Uterus (tissue), 3 donors: ENCODE measurements at regions not wholly inside any gene's neighbourhood (a gene's known extent, or its start where the extent isn't known, plus 50 kb on each side); places are given as distances from the start of the nearest gene placed in this dataset.

Experiments used
- DNase-seq, 2 donors: peaks; one replicate each; pipeline ENCODE4 v3.0.0-alpha.2; 2019 to 2020
- H3K27ac ChIP-seq, 2 donors: fragments of 200-600 bp; sonication (generic); 1 replicate in 1 of 2; 2 replicates in 1 of 2; pipeline ENCODE4 v1.5.1; 2016 to 2018
- H3K27me3 ChIP-seq, 2 donors: fragments of 200-600 bp; sonication (generic); one replicate each; pipeline ENCODE4 v1.5.1; 2018 to 2019; ENCODE audit warnings: control low read depth in 1 of 2
- H3K36me3 ChIP-seq, 2 donors: fragments of 200-600 bp; sonication (generic); one replicate each; pipeline ENCODE4 v1.5.1; 2019; ENCODE audit warnings: control low read depth in 1 of 2
- H3K4me1 ChIP-seq, 2 donors: fragments of 200-600 bp; sonication (generic); one replicate each; pipeline ENCODE4 v1.5.1; 2018 to 2019; ENCODE audit warnings: control low read depth in 1 of 2
- H3K4me3 ChIP-seq, 2 donors: fragments of 200-600 bp; sonication (generic); 1 replicate in 1 of 2; 2 replicates in 1 of 2; pipeline ENCODE4 v1.5.1; 2018 to 2019; ENCODE audit warnings: mild to moderate bottlenecking in 1 of 2
- H3K9me3 ChIP-seq, 2 donors: fragments of 200-600 bp; sonication (generic); one replicate each; pipeline ENCODE4 v1.5.1; 2019; ENCODE audit warnings: control low read depth in 1 of 2
- CTCF ChIP-seq, 4 experiments: fragments of 200-600 bp in 2 of 4; fragments of 450-650 bp in 2 of 4; sonication (generic) in 2 of 4; IDR thresholded peaks; one replicate each; pipeline ENCODE4 v1.5.1; 2016 to 2019; ENCODE audit warnings: antibody characterized with exemption in 4 of 4, mild to moderate bottlenecking in 2 of 4, moderate library complexity in 1 of 4
- POLR2A ChIP-seq, 2 donors: fragments of 450-650 bp; IDR thresholded peaks; one replicate each; pipeline ENCODE4 v1.6.1; 2016; ENCODE audit warnings: antibody characterized with exemption in 2 of 2, mild to moderate bottlenecking in 1 of 2, moderate library complexity in 1 of 2
- intact Hi-C: fragments of 100-400 bp; cut with DNase I; formaldehyde crosslinking; loops from one replicate; pipeline ENCODE4 v1.15.1; 2023; ENCODE audit warnings: low total_unique reads
- donor health status: DM: yes; HTN: yes; CAD: no.

- peaks cover 0 to 3% of the 10 kb centered on the region in 2 donors for H3K9me3 ChIP-seq
- H3K4me1 ChIP-seq: no peaks in the 10 kb centered on the region
- H3K27ac ChIP-seq: no peak overlapping the region
- no peak for DNase-seq
- no peaks in the 10 kb centered on the region for H3K27me3 ChIP-seq
- TF ChIP-seq POLR2A (IDR thresholded peaks at IDR 0.05): no peak
- no peak for TF ChIP-seq CTCF (IDR thresholded peaks at IDR 0.05)
- H3K36me3 ChIP-seq: no peaks in the 10 kb centered on the region
- no peak overlapping the region for H3K4me3 ChIP-seq
- intact Hi-C loops: no loop called here
These were observed 109.9 kb downstream of the OAT start for GRCh38 chr10:124308811-124309210.

- intact Hi-C loops: no loop called here
These were observed 110.6 kb downstream of the OAT start for GRCh38 chr10:124308056-124308645.

GRCh38 chr10:124307591-124307990 lies 111.1 kb downstream of the OAT start:
- no peak for TF ChIP-seq CTCF (IDR thresholded peaks at IDR 0.05)
- no peak for TF ChIP-seq POLR2A (IDR thresholded peaks at IDR 0.05)
- no peaks in the 10 kb centered on the region for H3K36me3 ChIP-seq
- H3K4me3 ChIP-seq: no peak overlapping the region
- H3K27me3 ChIP-seq: no peaks in the 10 kb centered on the region
- H3K27ac ChIP-seq: no peak overlapping the region
- intact Hi-C loops: no loop called here
- H3K4me1 ChIP-seq: no peaks in the 10 kb centered on the region
- no peak for DNase-seq
- peaks cover 0 to 3% of the 10 kb centered on the region in 2 donors for H3K9me3 ChIP-seq

More at GRCh38 chr10:124308056-124308645, 110.6 kb downstream of the OAT start:
- H3K27me3 ChIP-seq: no peaks in the 10 kb centered on the region
- no peaks in the 10 kb centered on the region for H3K36me3 ChIP-seq
- no peak for DNase-seq
- H3K4me1 ChIP-seq: no peaks in the 10 kb centered on the region
- TF ChIP-seq CTCF (IDR thresholded peaks at IDR 0.05): no peak
- no peak for TF ChIP-seq POLR2A (IDR thresholded peaks at IDR 0.05)
- H3K4me3 ChIP-seq: no peak overlapping the region
- no peak overlapping the region for H3K27ac ChIP-seq
- peaks cover 0 to 3% of the 10 kb centered on the region in 2 donors for H3K9me3 ChIP-seq

- no peaks in the 10 kb centered on the region for H3K36me3 ChIP-seq
- peaks cover 0 to 3% of the 10 kb centered on the region in 2 donors for H3K9me3 ChIP-seq
- no peak for TF ChIP-seq CTCF (IDR thresholded peaks at IDR 0.05)
- no peak for TF ChIP-seq POLR2A (IDR thresholded peaks at IDR 0.05)
- no peak overlapping the region for H3K4me3 ChIP-seq
- H3K4me1 ChIP-seq: no peaks in the 10 kb centered on the region
- intact Hi-C loops: no loop called here
- no peak for DNase-seq
- no peak overlapping the region for H3K27ac ChIP-seq
- no peaks in the 10 kb centered on the region for H3K27me3 ChIP-seq
These were observed 111.8 kb downstream of the OAT start for GRCh38 chr10:124306922-124307371.

GRCh38 chr10:124306520-124306919 lies 112.2 kb downstream of the OAT start:
- Histone ChIP-seq H3K4me1 (no peaks in the 10 kb centered on the region), H3K27ac (no peak overlapping the region), H3K9me3 (peaks cover 0 to 3% of the 10 kb centered on the region in 2 donors), H3K4me3 (no peak overlapping the region), H3K36me3 (no peaks in the 10 kb centered on the region), H3K27me3 (no peaks in the 10 kb centered on the region)
- no peak for TF ChIP-seq CTCF (IDR thresholded peaks at IDR 0.05)
- no peak for TF ChIP-seq POLR2A (IDR thresholded peaks at IDR 0.05)
- no peak for DNase-seq
- intact Hi-C loops: no loop called here
